ENCODE measurements at regions not wholly inside any gene's neighbourhood (a gene's known extent, or its start where the extent isn't known, plus 50 kb on each side); places are given as distances from the start of the nearest gene placed in this dataset.

DNA sequence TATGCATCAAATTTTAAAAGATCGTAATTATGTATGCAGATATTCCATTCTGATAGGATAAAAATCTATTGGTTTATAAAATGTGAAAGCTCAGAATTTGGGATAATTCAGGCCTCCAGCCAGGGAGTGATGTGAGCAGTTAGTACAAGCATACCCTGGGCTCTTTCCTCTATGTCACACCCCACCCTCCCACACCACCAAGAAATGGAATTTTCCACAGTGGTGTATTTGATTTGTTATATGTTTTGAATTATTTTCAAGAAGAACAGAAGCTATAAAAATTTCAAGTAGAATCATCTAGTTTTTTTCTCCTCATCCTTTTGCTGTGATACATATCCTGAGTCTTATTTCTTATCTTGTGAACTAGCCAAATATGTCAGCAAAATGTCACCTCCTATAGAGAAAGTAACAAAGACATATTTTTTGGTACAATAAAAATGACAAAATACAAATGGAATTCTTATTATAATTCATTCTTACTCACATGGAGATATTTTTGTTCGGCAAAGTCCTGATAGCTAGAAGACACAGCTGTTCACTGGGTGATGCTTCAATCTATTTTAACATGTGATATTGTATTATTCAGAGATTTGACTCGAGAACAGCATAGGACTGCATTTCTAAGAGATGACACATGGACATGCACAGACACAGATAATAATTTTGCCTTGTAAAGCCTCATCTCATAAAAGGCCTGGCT lies 61.2 kb upstream of the FRY start:
- Histone ChIP-seq H3K23me2 (ENCODE audit: insufficient read length, low read depth, low read length, poor library complexity, severe bottlenecking) (no peaks in the 10 kb centered on the region), H2AK5ac (ENCODE audit: insufficient read length, low read length) (no peak overlapping the region), H2BK12ac (ENCODE audit: insufficient read length, low read depth, low read length) (no peak overlapping the region), H2BK20ac (ENCODE audit: low read depth, low read length, poor library complexity, severe bottlenecking) (no peak overlapping the region), H3K4me1 (ENCODE audit: insufficient read depth, low read length) (no peaks in the 10 kb centered on the region), H2BK120ac (ENCODE audit: low read depth, low read length, poor library complexity, severe bottlenecking) (no peak overlapping the region), H2BK5ac (ENCODE audit: insufficient read length, low read length) (no peak overlapping the region), H3K23ac (ENCODE audit: insufficient read length, low read depth, low read length) (no peak overlapping the region), H4K91ac (ENCODE audit: insufficient read length, low read depth, low read length) (no peak overlapping the region), H4K5ac (ENCODE audit: insufficient read length, low read depth, low read length) (no peak overlapping the region), H2BK15ac (ENCODE audit: low read depth, low read length) (no peak overlapping the region), H3K27ac (ENCODE audit: insufficient read length, low read depth, low read length) (no peak overlapping the region), H3K79me1 (ENCODE audit: insufficient read depth, low read depth, low read length, poor library complexity, severe bottlenecking) (no peaks in the 10 kb centered on the region), H3K79me2 (ENCODE audit: insufficient read depth, low read length) (no peaks in the 10 kb centered on the region; the same call in 1 of the 2 replicates), H3K4me2 (ENCODE audit: insufficient read depth, insufficient read length, low read length) (no peak overlapping the region), H3K14ac (ENCODE audit: insufficient read depth, low read length) (no peak overlapping the region), H3T11ph (ENCODE audit: low read length) (no peak overlapping the region), H3K9ac (ENCODE audit: extremely low read depth, insufficient read length, low read length) (no peak overlapping the region), H3K56ac (ENCODE audit: insufficient read length, low read depth, low read length) (no peak overlapping the region), H3K4ac (ENCODE audit: low read depth, low read length) (no peak overlapping the region), H3K27me3 (ENCODE audit: insufficient read depth, low read length) (no peaks in the 10 kb centered on the region), H2AFZ (ENCODE audit: low read length) (no peak overlapping the region), H3K9me3 (ENCODE audit: control insufficient read depth, low read depth, low read length) (no peaks in the 10 kb centered on the region), H3K18ac (ENCODE audit: insufficient read length, low read depth, low read length) (no peak overlapping the region), H4K8ac (replicated peaks; ENCODE audit: insufficient read length, low read depth, low read length) (no peak overlapping the region), H4K20me1 (ENCODE audit: control insufficient read depth, insufficient read depth, insufficient read length) (no peaks in the 10 kb centered on the region)
- no peak for DNase-seq
- no peak overlapping the region for H3K27ac Mint-ChIP-seq
- H3K27me3 Mint-ChIP-seq (ENCODE audit: low read depth), result no peaks in the 10 kb centered on the region
- no CpG with 5 or more reads among the region's 3 CpGs for WGBS (ENCODE audit: extremely low coverage, insufficient read length, low lambda C conversion rate)
- peaks cover 9 to 12% of the 10 kb centered on the region in 2 experiments for H3K9me3 Mint-ChIP-seq
- no peak overlapping the region for H3K4me3 Mint-ChIP-seq
- H3K36me3 Mint-ChIP-seq (ENCODE audit: insufficient read depth in 1 of 3, low read depth in 3 of 3), result peaks cover 0 to 12% (median 6%) of the 10 kb centered on the region in 3 experiments; a peak in 4 of 7 replicates
- TF ChIP-seq, protein P1, sequence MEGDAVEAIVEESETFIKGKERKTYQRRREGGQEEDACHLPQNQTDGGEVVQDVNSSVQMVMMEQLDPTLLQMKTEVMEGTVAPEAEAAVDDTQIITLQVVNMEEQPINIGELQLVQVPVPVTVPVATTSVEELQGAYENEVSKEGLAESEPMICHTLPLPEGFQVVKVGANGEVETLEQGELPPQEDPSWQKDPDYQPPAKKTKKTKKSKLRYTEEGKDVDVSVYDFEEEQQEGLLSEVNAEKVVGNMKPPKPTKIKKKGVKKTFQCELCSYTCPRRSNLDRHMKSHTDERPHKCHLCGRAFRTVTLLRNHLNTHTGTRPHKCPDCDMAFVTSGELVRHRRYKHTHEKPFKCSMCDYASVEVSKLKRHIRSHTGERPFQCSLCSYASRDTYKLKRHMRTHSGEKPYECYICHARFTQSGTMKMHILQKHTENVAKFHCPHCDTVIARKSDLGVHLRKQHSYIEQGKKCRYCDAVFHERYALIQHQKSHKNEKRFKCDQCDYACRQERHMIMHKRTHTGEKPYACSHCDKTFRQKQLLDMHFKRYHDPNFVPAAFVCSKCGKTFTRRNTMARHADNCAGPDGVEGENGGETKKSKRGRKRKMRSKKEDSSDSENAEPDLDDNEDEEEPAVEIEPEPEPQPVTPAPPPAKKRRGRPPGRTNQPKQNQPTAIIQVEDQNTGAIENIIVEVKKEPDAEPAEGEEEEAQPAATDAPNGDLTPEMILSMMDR (conservative IDR thresholded peaks at IDR 0.05), result no peak
- peaks cover 5% of the 10 kb centered on the region in 2 experiments for H3K4me1 Mint-ChIP-seq
